Adrenal gland (tissue), 9 donors: ENCODE measurements at regions not wholly inside any gene's neighbourhood (a gene's known extent, or its start where the extent isn't known, plus 50 kb on each side); places are given as distances from the start of the nearest gene placed in this dataset.

ENCODE experiments used
- DNase-seq, 7 donors: peaks; one replicate each; pipeline ENCODE4 v3.0.0-alpha.2; 2019 to 2020
- H3K27ac ChIP-seq, 5 donors: fragments of 200-600 bp; sonication (generic) in 4 of 5; 1 replicate in 3 of 5; 2 replicates in 2 of 5; pipeline versions ENCODE4 v1.5.1 to v1.8.0; 2016 to 2020; ENCODE audit warnings: mild to moderate bottlenecking in 1 of 5
- H3K27me3 ChIP-seq: fragments of 200-600 bp; 2 replicates; pipeline ENCODE4 v1.8.0; 2021
- H3K36me3 ChIP-seq, 2 donors: fragments of 200-600 bp; replicated peaks in 1 of 2; 1 replicate in 1 of 2; 2 replicates in 1 of 2; pipeline versions ENCODE4 v1.5.1 to v1.8.0; 2018 to 2022
- H3K4me1 ChIP-seq, 2 donors: fragments of 200-600 bp; replicated peaks in 1 of 2; 1 replicate in 1 of 2; 2 replicates in 1 of 2; pipeline versions ENCODE4 v1.5.1 to v1.8.0; 2018 to 2021
- H3K4me3 ChIP-seq, 4 donors: fragments of 200-600 bp; sonication (generic) in 3 of 4; one replicate each; pipeline ENCODE4 v1.5.1; 2016 to 2018
- H3K9me3 ChIP-seq, 3 donors: fragments of 200-600 bp; sonication (generic) in 1 of 3; replicated peaks in 1 of 3; 1 replicate in 2 of 3; 2 replicates in 1 of 3; pipeline versions ENCODE4 v1.5.1 to v1.8.0; 2016 to 2021
- CTCF ChIP-seq, 6 experiments: fragments of 450-650 bp in 4 of 6; fragments of 200-600 bp in 2 of 6; sonication (generic) in 1 of 6; IDR thresholded peaks; 1 replicate in 5 of 6; 2 replicates in 1 of 6; pipeline versions ENCODE4 v1.5.1 to v1.8.0; 2016 to 2021; ENCODE audit warnings: antibody characterized with exemption in 6 of 6, mild to moderate bottlenecking in 2 of 6, moderate library complexity in 1 of 6
- POLR2A ChIP-seq, 2 donors: fragments of 450-650 bp; IDR thresholded peaks; one replicate each; pipeline ENCODE4 v1.6.1; 2017; ENCODE audit warnings: antibody characterized with exemption in 2 of 2, mild to moderate bottlenecking in 2 of 2, moderate library complexity in 1 of 2
- WGBS, 4 donors: extraction: QIAGEN DNeasy Blood & Tissue Kit in 2 of 4; methylation state at CpG; one replicate each; pipeline versions ENCODE4 v1.1.5 to v1.1.7; 2013 to 2017; 5-methylcytosine and 5-hydroxymethylcytosine counted together
- intact Hi-C, 2 donors: fragments of 100-400 bp; cut with DNase I; formaldehyde crosslinking; loops; one replicate each; pipeline versions ENCODE4 v1.14.1 to v1.15.0; 2022 to 2023
- donor health status: healthy with polysubstance abuse.
- donor health status: Bipolar disorder and iron deficiency.
- donor health status: DM: yes; HTN: yes; CAD: no.
- donor health status: DM: no; HTN: no; CAD: no.
- donor health status: DM: no; HTN: no; CAD: no.

- Histone ChIP-seq H3K27me3 (no peaks in the 10 kb centered on the region), H3K9me3 (no peaks in the 10 kb centered on the region), H3K27ac (no peak overlapping the region), H3K36me3 (no peaks in the 10 kb centered on the region), H3K4me1 (peaks cover 4 to 10% of the 10 kb centered on the region in 2 donors), H3K4me3 (no peak overlapping the region)
- 70 to 87% (median 83%) methylated on average over 1 of the region's 1 CpG for WGBS, 4 donors
- intact Hi-C loops: no loop called here
- no peak for TF ChIP-seq CTCF (IDR thresholded peaks at IDR 0.05)
- no peak for TF ChIP-seq POLR2A (IDR thresholded peaks at IDR 0.05)
- no peak for DNase-seq
These were observed 181.5 kb upstream of the MGAT5 start for GRCh38 chr2:134072341-134072740.

- WGBS, 4 donors: 30 to 64% (median 42%) methylated on average over 2 of the region's 2 CpGs
These were observed 180.8 kb upstream of the MGAT5 start for GRCh38 chr2:134073023-134073422.

GRCh38 chr2:134074619-134075018 is 179.3 kb upstream of the MGAT5 start:
- no peaks in the 10 kb centered on the region for H3K27me3 ChIP-seq
- H3K4me3 ChIP-seq: no peak overlapping the region
- intact Hi-C loops: no loop called here
- no peak for DNase-seq
- 73 to 87% (median 82%) methylated on average over 7 of the region's 7 CpGs for WGBS, 4 donors
- H3K27ac ChIP-seq: no peak overlapping the region
- no peaks in the 10 kb centered on the region for H3K36me3 ChIP-seq
- TF ChIP-seq POLR2A (IDR thresholded peaks at IDR 0.05): no peak
- TF ChIP-seq CTCF (IDR thresholded peaks at IDR 0.05): no peak
- H3K4me1 ChIP-seq: peaks cover 4 to 14% of the 10 kb centered on the region in 2 donors
- no peaks in the 10 kb centered on the region for H3K9me3 ChIP-seq

More at GRCh38 chr2:134073023-134073422, 180.8 kb upstream of the MGAT5 start:
- Histone ChIP-seq H3K4me3 (no peak overlapping the region), H3K27ac (no peak overlapping the region), H3K27me3 (no peaks in the 10 kb centered on the region), H3K9me3 (no peaks in the 10 kb centered on the region), H3K36me3 (no peaks in the 10 kb centered on the region), H3K4me1 (peaks cover 4 to 10% of the 10 kb centered on the region in 2 donors)
- TF ChIP-seq CTCF (IDR thresholded peaks at IDR 0.05): no peak
- TF ChIP-seq POLR2A (IDR thresholded peaks at IDR 0.05): no peak
- intact Hi-C loops: no loop called here
- peak in 1 of 7 donors; percentile 29 for DNase-seq

- intact Hi-C loops: no loop called here
- Histone ChIP-seq H3K36me3 (no peaks in the 10 kb centered on the region), H3K4me3 (no peak overlapping the region), H3K4me1 (peaks cover 4 to 14% of the 10 kb centered on the region in 2 donors), H3K27ac (no peak overlapping the region), H3K27me3 (no peaks in the 10 kb centered on the region), H3K9me3 (no peaks in the 10 kb centered on the region)
- no peak for DNase-seq
- no peak for TF ChIP-seq CTCF (IDR thresholded peaks at IDR 0.05)
- no peak for TF ChIP-seq POLR2A (IDR thresholded peaks at IDR 0.05)
- 92 to 100% (median 96%) methylated on average over 4 of the region's 4 CpGs for WGBS, 4 donors
These were observed 178.7 kb upstream of the MGAT5 start for GRCh38 chr2:134075204-134075603.
